H4 (cell line): ENCODE measurements at regions not wholly inside any gene's neighbourhood (a gene's known extent, or its start where the extent isn't known, plus 50 kb on each side); places are given as distances from the start of the nearest gene placed in this dataset.
A peak's percentile ranks its signal among the peaks of the same experiment; 100 is the strongest.
"Not testable (repeated sequence)": the region's sequence is repeated elsewhere in the genome, so short reads cannot be mapped to it uniquely, and the experiment has no call there.

Experiments used
- DNase-seq: peaks from one replicate; pipeline ENCODE4 v3.0.0-alpha.2; 2015; ENCODE audit warnings: low spot score

DNA sequence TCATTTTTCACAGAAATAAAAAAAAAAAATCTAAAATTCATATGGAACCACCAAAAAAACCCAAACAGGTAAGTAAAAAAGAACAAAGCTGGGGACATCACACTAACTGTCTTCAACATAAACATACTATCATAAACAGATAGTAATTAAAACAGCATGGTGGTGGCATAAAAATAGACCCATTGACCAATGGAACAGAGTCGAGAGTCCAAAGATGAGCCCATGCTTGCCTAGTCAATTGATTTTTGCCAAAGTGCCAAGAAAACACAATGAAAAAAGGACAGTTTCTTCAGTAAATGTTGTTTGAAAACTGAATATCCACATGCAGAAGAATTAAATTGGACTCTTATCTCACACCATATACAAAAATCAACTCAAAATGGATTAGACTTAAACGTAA, 513.2 kb upstream of the PHF14 start:
- no peak for DNase-seq

DNA sequence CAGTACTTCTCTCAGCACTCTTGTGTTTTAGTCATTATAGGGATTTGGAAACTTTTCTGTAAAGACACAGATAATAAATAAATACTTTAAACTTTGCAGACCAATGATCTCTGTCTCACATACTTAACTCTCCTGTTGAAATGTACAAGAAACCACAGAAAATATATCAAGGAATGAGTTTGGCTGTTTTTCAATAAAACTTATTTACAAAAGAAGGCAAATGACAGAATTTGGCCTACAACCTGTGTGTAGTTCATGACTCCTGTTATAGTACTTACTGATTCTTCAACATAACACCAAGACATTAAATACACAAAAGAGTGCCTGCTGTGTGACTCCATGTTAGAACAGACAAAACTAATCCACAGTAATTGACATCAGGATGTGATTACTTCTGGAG, 510.0 kb upstream of the PHF14 start:
- no peak for DNase-seq

- DNase-seq: not testable (repeated sequence)
Observed at GRCh38 chr7:10465536-10465935, 508.1 kb upstream of the PHF14 start.

DNA sequence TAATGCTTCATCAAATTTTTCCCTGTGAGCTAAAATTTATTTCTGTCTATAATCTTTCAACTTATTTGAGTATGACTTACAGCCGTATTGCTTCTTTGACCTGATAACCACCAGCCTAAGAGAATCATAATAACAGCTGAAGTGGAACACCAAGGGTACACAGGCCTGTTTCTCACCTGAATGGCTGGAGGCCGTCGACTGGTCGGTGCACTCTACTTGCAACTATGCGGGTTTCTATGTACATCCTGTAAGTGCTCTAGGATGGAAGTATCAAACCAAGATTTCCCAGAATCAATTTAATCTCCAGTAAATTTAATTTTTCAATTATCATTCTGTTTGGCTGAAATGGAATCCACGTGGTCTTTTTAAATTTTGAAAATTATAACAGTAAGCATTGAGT, 504.8 kb upstream of the PHF14 start:
- no peak for DNase-seq

- no peak for DNase-seq
Observed at GRCh38 chr7:10469476-10469875, 504.2 kb upstream of the PHF14 start.

DNA sequence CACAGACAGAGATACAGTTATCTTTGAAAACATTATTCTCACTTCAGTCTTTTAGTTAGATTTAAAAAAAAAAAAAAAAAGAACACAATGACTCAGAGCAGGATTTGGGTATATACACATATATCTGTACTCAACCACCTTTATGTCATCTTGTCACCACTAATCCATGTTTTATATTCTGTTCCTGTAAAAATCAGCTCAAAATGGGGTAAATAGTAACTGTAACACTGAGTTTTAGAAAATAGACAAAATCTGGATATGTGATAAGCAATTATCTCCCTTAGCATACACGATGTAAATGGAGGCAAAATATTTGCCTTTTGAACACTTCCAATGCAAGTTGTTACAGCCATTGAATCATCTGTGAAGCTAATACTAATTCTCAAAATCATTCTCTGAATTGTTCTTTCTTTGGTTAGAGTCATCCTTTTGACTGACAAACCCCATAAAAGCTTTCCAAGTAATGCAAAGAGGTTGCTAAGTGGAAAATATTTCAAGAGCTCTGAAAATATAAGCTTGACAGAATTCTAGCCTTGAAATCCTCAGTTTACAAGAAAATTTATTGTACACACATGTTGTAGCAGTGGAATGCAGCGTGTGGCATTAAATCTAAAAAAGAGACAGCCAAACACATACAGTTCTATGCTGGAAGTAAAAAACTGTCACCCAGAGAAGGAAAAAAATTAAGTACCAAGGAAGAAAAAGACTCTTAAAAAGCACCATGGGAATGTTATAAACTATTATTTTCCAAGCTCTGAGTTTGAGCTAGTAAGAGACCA, 502.2 kb upstream of the PHF14 start:
- DNase-seq: no peak

DNA sequence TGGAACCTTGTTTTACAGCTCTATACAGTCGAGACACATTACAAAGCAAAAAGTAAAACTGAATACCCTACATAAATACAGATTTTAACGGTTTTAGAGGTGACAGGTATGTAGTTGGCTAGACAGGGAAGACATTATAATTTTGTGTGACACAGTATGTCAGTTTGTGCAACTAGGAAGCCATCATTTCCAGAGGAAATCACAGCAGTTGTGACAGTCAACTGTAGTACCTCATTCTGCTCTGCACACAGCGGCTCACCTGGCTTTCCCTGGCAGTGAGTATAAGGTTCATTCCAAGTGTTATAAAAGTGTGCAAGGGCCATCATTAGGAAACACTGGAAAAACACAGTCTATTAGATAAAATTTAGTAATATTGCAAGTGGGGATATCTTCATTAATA, 501.6 kb upstream of the PHF14 start:
- DNase-seq: no peak

- no peak for DNase-seq
Observed at GRCh38 chr7:10473569-10473968, 500.1 kb upstream of the PHF14 start.

DNA sequence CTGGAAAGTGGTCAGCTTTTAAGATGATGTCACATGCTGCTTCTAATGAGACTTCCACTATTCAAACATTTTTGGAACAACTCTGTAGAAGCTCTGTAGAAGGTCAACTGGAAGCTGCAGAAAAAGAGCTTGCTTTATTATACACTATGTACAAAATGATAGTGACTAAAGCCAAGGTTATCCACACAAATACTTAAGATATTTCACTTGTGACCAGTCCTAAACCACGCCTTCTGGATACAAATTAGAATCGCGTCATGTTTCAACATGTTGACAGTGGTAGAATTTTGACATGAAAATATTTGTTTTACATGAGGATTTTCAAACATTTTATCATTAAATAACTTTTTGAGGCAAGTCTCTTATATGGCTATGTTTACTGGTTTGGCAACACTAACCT, 499.6 kb upstream of the PHF14 start:
- DNase-seq: no peak

DNA sequence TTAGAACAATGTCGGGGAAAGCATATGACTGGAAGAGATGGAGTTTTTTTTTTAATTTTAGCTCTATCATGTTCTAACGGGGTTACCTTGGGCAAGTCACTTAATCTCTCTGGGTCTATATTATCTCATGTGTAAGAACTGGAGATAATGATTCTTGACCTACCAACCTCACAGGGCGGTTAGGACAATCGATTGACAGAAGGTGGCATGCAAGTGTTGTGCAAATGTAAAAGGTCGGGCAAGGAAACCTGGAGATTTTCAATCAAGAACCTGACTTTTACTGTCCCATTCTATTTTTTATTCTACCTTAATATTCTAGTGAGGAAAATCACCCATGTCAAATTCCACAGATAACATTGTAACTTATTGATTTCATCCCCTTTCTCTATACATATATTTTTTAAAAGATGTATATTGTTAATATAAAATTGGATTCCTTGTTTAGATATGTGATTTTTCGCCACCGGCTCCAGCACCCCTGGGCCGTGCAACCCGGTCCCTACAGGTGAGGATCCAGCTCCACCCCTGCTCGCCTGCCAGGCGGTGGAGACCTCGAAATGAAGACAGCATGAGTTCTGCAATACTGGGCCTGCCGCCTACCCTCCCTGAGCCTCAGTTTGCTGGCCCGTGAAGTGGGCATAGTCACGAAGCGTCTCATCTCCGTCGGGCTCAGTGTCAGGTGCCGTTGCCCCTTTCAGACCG, 497.6 kb upstream of the PHF14 start:
- no peak for DNase-seq

DNA sequence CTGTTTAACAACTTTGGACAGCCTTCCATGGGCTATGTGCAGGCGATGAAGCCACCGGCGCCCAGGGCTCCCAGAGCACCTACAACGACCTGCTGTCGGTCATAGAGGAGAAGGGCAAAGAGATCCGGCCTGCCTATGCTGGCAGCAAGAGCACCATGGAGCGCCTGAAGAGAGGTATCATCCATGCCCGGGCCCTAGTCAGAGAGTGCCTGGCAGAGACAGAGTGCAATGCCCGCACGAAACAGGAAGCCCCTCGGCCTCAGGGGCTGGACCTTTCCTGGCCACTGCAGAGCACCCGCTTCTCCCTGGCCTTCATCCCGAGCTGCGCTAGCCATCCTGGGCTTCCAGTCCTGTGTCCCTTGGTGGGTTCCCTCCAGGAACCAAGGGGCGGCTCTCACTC, 497.0 kb upstream of the PHF14 start:
- no peak for DNase-seq

- peak; percentile 74 for DNase-seq
Observed at GRCh38 chr7:10483671-10484070, 490.0 kb upstream of the PHF14 start.

DNA sequence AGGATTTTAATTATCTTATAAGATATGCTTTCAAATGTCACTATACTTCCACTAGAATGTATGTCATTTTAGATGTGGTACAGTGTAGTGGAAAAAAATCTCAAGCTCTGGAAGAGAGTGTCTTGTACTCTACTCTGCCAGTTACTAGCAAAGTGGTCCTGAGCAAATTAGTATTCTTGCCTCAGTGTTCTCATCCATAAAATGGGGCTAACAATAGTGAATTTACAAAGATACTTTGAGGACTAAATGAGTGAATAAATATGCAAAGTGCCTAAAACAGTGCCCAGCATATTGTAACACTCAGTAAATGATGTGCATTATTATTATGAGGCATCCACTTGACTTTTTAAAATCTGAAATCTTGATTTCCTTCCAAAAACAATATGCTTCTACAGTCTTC, 488.9 kb upstream of the PHF14 start:
- no peak for DNase-seq

- DNase-seq: not testable (repeated sequence)
Observed at GRCh38 chr7:10501206-10501884, 472.3 kb upstream of the PHF14 start.

GRCh38 chr7:10507032-10507431, 466.6 kb upstream of the PHF14 start:
- DNase-seq: no peak

GRCh38 chr7:10521306-10521705, 452.4 kb upstream of the PHF14 start:
- DNase-seq: no peak

- DNase-seq: not testable (repeated sequence)
Observed at GRCh38 chr7:10533429-10533828, 440.2 kb upstream of the PHF14 start.

DNA sequence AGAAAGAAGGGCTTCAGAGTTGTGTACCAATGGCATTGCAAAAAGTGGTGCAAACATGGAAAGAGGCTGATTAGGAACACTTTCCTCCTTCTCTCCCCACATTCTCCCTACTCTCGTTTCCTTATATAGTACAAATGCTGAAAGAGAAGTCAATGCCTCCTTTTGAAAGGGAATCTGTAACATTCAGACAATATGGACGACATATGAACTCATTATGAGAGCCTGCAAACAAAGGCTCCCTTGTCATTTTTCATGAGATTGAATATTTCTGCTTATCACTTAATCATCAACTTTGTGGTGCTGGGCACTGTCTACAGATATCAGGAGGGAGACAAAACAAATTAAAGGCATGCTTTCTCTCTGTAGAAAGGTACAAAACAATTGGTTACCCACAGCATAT, 437.1 kb upstream of the PHF14 start:
- DNase-seq: no peak

DNA sequence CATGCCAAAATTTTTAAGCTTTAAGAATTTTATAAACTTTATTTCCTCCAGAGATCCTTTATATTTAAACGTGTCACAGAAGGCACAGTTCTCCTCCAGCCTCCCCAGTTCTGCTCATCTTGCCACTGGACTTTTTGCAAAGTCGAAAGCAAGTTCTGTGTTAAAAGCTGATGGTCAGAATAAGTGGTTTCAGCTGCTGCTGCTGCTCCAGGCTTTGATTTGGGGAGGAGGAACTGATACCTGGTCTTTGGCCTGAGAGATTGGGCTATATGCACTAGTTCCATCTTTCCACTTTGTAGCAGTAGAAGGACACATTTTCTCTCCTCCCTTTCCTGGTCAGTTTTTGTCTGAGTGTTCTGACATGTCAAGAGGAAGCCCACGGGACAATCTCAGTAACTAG, 435.9 kb upstream of the PHF14 start:
- no peak for DNase-seq

- no peak for DNase-seq
Observed at GRCh38 chr7:10557375-10557774, 416.3 kb upstream of the PHF14 start.

GRCh38 chr7:10560497-10560896, 413.2 kb upstream of the PHF14 start:
- DNase-seq: no peak

DNA sequence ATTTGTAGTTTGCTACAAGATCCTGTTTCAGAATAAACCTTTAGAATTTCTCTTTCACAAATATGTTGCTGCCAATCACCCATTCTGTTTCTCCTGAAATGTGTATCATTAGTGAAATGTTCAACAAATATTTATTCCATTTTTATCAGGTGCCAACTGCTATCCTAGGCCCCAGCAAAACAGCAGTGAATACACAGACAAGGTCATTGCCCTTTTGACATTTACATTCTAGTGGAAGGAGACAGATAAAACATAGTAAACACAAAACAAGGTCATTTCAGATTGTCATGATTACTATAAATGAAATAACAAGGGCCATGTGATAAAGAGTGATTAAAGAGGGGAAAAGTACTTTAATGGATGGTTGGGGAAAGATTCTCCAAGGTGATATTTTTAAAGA, 404.8 kb upstream of the PHF14 start:
- DNase-seq: no peak

DNA sequence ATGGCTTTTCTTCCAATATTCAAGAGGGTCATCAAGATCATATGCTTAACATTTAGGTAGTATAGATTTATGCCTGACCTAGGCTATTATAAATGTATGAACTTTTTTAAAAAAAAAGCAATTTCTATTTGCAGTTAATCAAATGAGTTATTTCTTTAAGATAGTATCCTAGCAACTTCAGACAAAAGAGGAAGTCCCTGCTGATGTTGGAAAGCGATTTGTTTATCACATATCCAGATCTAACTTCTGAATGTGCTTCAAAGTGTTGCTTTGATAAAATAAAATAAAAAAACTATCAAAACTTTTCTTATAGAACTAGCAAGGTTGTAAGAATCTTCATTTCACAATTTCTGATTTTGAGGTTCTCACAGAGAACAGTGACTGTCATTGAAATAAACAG, 401.9 kb upstream of the PHF14 start:
- DNase-seq: no peak
